PC-9 (cell line): ENCODE measurements at regions not wholly inside any gene's neighbourhood (a gene's known extent, or its start where the extent isn't known, plus 50 kb on each side); places are given as distances from the start of the nearest gene placed in this dataset.

Source experiments
- BruUV-seq: library from RNA; stranded (reverse); fragments of 400-500 nt; replicated peaks from 2 replicates; lab custom pipeline; 2021; lab: Mats Ljungman, UMichigan
- CTCF ChIA-PET: fragments of 300-600 bp; sonication (Branson Sonifier 250); formaldehyde crosslinking; loops from one replicate; lab custom pipeline; 2022; ENCODE audit warnings: antibody characterized with exemption; lab: Charles Lee
- POLR2A ChIA-PET: fragments of 300-600 bp; sonication (Branson Sonifier 250); formaldehyde crosslinking; loops from one replicate; lab custom pipeline; 2022; ENCODE audit warnings: antibody characterized with exemption; ENCODE audit not compliant: unreplicated experiment; lab: Charles Lee
- DNase-seq, 2 experiments: peaks; one replicate each; pipeline versions ENCODE4 v3.0.0 to v3.0.0-alpha.2; 2015 to 2022; ENCODE audit warnings: mixed read lengths in 1 of 2
- H2AFZ ChIP-seq: fragments of 200-600 bp; sonication (generic); 2 replicates; pipeline ENCODE4 v1.8.1; 2017; ENCODE audit warnings: antibody characterized with exemption
- H3F3A ChIP-seq: fragments of 200-600 bp; sonication (generic); 2 replicates; pipeline ENCODE4 v1.8.1; 2017; ENCODE audit warnings: antibody characterized with exemption, mild to moderate bottlenecking, low read depth; ENCODE audit not compliant: insufficient read depth
- H3K27ac ChIP-seq: fragments of 200-600 bp; sonication (generic); 2 replicates; pipeline ENCODE4 v1.6.1; 2016; ENCODE audit warnings: mixed run types
- H3K27me3 ChIP-seq: fragments of 200-600 bp; sonication (generic); 2 replicates; pipeline ENCODE4 v1.6.1; 2016; ENCODE audit warnings: low read depth, mixed run types; ENCODE audit not compliant: insufficient read depth
- H3K36me3 ChIP-seq: fragments of 200-600 bp; sonication (generic); 2 replicates; pipeline ENCODE4 v1.6.1; 2016; ENCODE audit warnings: low read depth, mixed run types
- H3K4me1 ChIP-seq: fragments of 200-600 bp; sonication (generic); replicated peaks from 2 replicates; pipeline ENCODE4 v1.6.1; 2016; ENCODE audit warnings: mixed run types; ENCODE audit not compliant: insufficient read depth
- H3K4me2 ChIP-seq: fragments of 200-600 bp; sonication (generic); 2 replicates; pipeline ENCODE4 v1.6.1; 2017; ENCODE audit warnings: mixed run types
- H3K4me3 ChIP-seq: fragments of 200-600 bp; sonication (generic); 2 replicates; pipeline ENCODE4 v1.6.1; 2016; ENCODE audit warnings: mixed run types
- H3K79me2 ChIP-seq: fragments of 200-600 bp; sonication (generic); 2 replicates; pipeline ENCODE4 v1.6.1; 2017; ENCODE audit warnings: low read depth, mixed run types
- H3K9me2 ChIP-seq: fragments of 200-600 bp; sonication (generic); 2 replicates; pipeline ENCODE4 v1.8.1; 2017; ENCODE audit warnings: mild to moderate bottlenecking; ENCODE audit not compliant: insufficient read depth
- H3K9me3 ChIP-seq: fragments of 200-600 bp; sonication (generic); 2 replicates; pipeline ENCODE4 v1.8.1; 2016; ENCODE audit warnings: low read depth; ENCODE audit not compliant: insufficient read depth
- H4K20me1 ChIP-seq: fragments of 200-600 bp; sonication (generic); 2 replicates; pipeline ENCODE4 v1.8.1; 2017; ENCODE audit not compliant: insufficient read depth
- CTCF ChIP-seq: fragments of 200-600 bp; sonication (generic); conservative IDR thresholded peaks from 2 replicates; pipeline ENCODE4 v1.6.1; 2017; ENCODE audit warnings: mixed run types, antibody characterized with exemption, mild to moderate bottlenecking, moderate library complexity
- EZH2 ChIP-seq: fragments of 200-600 bp; sonication (generic); IDR thresholded peaks from 2 replicates; pipeline ENCODE4 v1.8.0; 2017; ENCODE audit warnings: antibody characterized with exemption, low read depth
- intact Hi-C: fragments of 100-400 bp; cut with micrococcal nuclease; formaldehyde crosslinking; loops from one replicate; pipeline ENCODE4 v1.10.0; 2022; ENCODE audit not compliant: unreplicated experiment

GRCh38 chr5:125696762-125697161, 726.4 kb upstream of the GRAMD2B start:
- no peak overlapping the region for H2AFZ ChIP-seq
- H3K27me3 ChIP-seq = no peaks in the 10 kb centered on the region
- H3F3A ChIP-seq = no peaks in the 10 kb centered on the region
- DNase-seq = no peak
- H3K27ac ChIP-seq = no peak overlapping the region
- POLR2A ChIA-PET = no interaction called here
- no peak overlapping the region for H3K4me3 ChIP-seq
- no peak overlapping the region for H3K4me2 ChIP-seq
- no TSS peak for BruUV-seq
- no peaks in the 10 kb centered on the region for H3K9me2 ChIP-seq
- intact Hi-C loops = no loop called here
- TF ChIP-seq CTCF (no peak), EZH2 (no peak)
- CTCF ChIA-PET = no interaction called here
- no peaks in the 10 kb centered on the region for H3K79me2 ChIP-seq
- no peaks in the 10 kb centered on the region for H3K36me3 ChIP-seq
- no peaks in the 10 kb centered on the region for H3K4me1 ChIP-seq
- H4K20me1 ChIP-seq = no peaks in the 10 kb centered on the region
- H3K9me3 ChIP-seq = no peaks in the 10 kb centered on the region

GRCh38 chr5:125698420-125698819, 724.8 kb upstream of the GRAMD2B start:
- BruUV-seq = no TSS peak
- no peaks in the 10 kb centered on the region for H3K36me3 ChIP-seq
- no peak for DNase-seq
- no peak overlapping the region for H2AFZ ChIP-seq
- H3K9me3 ChIP-seq = no peaks in the 10 kb centered on the region
- CTCF ChIA-PET = no interaction called here
- H3K79me2 ChIP-seq = no peaks in the 10 kb centered on the region
- H3K4me1 ChIP-seq = no peaks in the 10 kb centered on the region
- H4K20me1 ChIP-seq = no peaks in the 10 kb centered on the region
- no peak for TF ChIP-seq EZH2
- TF ChIP-seq CTCF = no peak
- no peak overlapping the region for H3K4me2 ChIP-seq
- intact Hi-C loops = no loop called here
- H3K27ac ChIP-seq = no peak overlapping the region
- POLR2A ChIA-PET = no interaction called here
- H3K27me3 ChIP-seq = no peaks in the 10 kb centered on the region
- H3K4me3 ChIP-seq = no peak overlapping the region
- no peaks in the 10 kb centered on the region for H3F3A ChIP-seq
- H3K9me2 ChIP-seq = no peaks in the 10 kb centered on the region

GRCh38 chr5:125699860-125700259, 723.3 kb upstream of the GRAMD2B start:
- Histone ChIP-seq H4K20me1 (no peaks in the 10 kb centered on the region), H3K36me3 (no peaks in the 10 kb centered on the region), H3K9me3 (no peaks in the 10 kb centered on the region), H3K79me2 (no peaks in the 10 kb centered on the region), H3K27me3 (no peaks in the 10 kb centered on the region), H3K4me3 (no peak overlapping the region), H3F3A (no peaks in the 10 kb centered on the region), H3K4me2 (no peak overlapping the region), H3K9me2 (no peaks in the 10 kb centered on the region), H3K27ac (no peak overlapping the region), H3K4me1 (no peaks in the 10 kb centered on the region), H2AFZ (no peak overlapping the region)
- TF ChIP-seq CTCF (no peak), EZH2 (no peak)
- no peak for DNase-seq
- no TSS peak for BruUV-seq
- ChIA-PET CTCF (no interaction called here), POLR2A (no interaction called here)
- intact Hi-C loops = no loop called here
